HUDEP-2 (cell line): ENCODE measurements at regions not wholly inside any gene's neighbourhood (a gene's known extent, or its start where the extent isn't known, plus 50 kb on each side); places are given as distances from the start of the nearest gene placed in this dataset.
"Not testable (repeated sequence)": the region's sequence is repeated elsewhere in the genome, so short reads cannot be mapped to it uniquely, and the experiment has no call there.

Experiments
- DNase-seq, 76 experiments: peaks; one replicate each; lab custom pipeline; 2025; ENCODE audit not compliant: unreplicated experiment in 76 of 76; lab: John Stamatoyannopoulos, UW

DNA sequence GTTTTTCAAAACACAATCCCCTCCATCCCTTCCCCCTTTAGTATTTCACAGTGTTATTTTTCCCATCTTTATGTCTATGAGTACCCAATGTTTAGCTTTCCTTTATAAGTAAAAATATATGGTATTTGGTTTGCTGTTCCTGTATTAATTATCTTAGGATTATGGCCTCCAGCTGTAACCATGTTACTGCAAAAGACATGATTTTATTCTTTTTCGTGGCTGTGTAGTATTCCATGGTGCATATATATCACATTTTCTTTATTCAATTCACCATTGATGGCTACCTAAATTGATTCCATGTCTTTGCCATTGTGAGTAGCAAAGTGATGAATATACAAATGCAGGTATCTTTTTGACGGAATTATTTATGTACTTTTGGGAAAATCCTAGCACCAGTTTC is 346.4 kb upstream of the CNTN5 start:
- no peak for DNase-seq

- no peak for DNase-seq
These were observed 341.1 kb upstream of the CNTN5 start for GRCh38 chr11:98679673-98680072.

- DNase-seq: peak in 1 of 76 experiments; percentile 3
These were observed 319.2 kb upstream of the CNTN5 start for GRCh38 chr11:98701541-98701940.

- DNase-seq: no peak
These were observed 316.8 kb upstream of the CNTN5 start for GRCh38 chr11:98703779-98704556.

DNA sequence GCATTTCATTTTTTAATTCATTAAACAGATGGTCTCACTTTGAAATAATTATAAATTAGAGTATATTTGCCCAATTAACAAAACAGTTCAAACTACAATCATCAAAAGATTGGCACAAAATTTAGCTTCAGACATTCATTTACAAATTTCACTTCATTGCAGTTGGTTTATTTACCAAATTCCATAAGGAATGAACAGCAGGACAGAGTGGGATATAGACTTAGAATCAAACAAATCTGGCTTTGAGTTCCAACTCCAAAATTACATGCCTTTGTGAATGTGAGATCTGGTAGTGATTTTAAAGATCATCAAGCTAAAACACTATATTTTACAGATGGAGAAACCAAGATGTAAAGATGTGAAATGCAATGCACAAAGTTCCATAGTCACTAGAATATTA is 310.7 kb upstream of the CNTN5 start:
- no peak for DNase-seq

- no peak for DNase-seq
These were observed 309.8 kb upstream of the CNTN5 start for GRCh38 chr11:98710986-98711385.

GRCh38 chr11:98720951-98721350 is 299.8 kb upstream of the CNTN5 start:
- no peak for DNase-seq

GRCh38 chr11:98725471-98725870 is 295.3 kb upstream of the CNTN5 start:
- DNase-seq: no peak

DNA sequence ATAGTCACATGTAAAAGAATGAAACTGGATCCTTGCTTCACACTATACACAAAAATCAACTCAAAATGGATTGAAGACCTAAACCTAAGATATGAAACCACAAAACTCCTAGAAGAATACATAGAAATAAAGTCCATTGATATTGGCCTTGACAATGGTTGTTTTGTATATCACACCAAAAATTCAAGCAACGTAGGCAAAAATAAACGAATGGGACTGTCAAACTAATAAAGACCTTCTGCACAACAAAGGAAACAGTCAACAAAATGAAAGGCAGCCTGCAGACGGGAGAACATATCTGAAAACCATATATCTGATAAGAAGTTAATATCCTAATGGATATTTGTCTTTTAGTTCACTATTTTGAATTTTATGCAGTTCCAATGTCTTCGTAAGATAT is 292.3 kb upstream of the CNTN5 start:
- no peak for DNase-seq

- DNase-seq: no peak
These were observed 291.6 kb upstream of the CNTN5 start for GRCh38 chr11:98729118-98729517.

GRCh38 chr11:98732947-98733346 is 287.8 kb upstream of the CNTN5 start:
- no peak for DNase-seq

DNA sequence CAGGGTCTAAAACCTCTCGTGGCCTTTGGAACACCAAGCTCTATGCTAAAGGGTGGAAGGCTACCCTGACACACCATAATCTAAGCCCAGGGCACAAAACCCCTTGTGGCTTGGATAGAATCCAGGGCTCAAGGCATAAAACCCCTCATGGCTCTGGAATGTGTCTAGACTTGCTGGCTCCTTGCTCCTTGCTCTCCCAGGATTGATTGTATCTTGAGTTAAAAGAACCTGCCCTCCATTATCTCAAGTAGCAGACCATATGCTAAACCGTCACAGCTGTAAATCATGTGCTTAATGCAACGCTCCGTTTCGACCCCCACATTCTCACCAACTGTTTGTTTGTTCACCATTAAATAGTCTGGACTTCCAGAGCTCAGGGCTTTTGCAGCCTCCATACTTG is 287.4 kb upstream of the CNTN5 start:
- DNase-seq: peak in 3 of 76 experiments; percentile 1 to 6 (median 4)

DNA sequence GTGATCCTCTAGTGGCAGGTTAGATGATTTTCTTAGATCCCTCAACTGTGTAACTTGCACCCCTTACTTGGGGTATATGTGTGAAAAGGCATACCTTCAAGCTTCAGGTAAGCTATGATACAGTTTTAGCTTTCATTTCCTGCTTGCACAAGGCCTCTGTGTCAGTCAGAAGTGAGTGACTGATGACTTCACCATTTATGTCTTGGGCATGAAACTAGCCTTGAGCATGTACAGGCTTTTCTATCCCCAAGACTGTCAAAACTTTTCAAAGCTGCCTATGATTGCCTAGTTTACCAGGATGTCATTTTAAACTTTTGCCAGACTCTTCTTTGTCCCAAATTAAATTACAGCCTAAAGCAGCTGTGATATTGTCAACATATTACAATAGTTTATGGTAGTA is 286.1 kb upstream of the CNTN5 start:
- DNase-seq: no peak

DNA sequence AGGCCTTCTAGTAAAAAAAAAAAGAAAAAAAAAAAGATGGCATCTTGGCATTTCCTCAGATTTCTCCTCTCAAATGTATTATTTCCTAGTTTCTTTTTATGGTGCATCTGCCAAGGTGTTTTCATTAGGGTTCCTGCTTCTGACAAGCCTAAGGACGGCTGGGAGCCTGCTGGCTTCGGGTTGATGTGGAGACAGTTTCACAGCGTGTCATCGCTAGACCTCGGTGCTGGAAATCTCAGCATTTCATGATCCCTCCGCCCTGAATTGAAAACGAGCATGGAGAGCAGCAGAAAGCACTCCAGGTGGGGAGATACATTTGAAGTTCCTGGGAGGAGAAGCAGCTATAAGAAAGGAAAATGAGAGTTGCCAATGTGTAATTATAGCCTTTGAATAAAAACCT is 283.9 kb upstream of the CNTN5 start:
- no peak for DNase-seq

DNA sequence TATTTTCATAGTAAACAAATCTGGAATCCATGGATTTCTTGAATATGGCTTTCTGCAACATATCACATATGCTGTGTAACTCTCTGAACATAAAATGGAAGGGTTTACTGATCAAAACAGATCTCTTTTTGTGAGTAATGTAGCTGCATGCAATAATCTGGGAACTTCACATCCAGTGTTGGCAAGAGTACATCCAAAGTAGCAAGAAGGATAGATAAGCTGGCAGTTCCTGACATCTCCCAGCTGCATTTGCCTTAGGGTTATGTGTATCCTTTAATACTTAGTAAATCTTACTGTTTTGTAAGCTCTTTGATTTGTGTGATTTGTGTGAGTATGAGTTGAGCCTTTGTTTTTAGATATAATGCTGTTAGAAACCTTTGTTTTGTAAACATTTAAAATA is 280.4 kb upstream of the CNTN5 start:
- DNase-seq: no peak

GRCh38 chr11:98763446-98763845 is 257.3 kb upstream of the CNTN5 start:
- not testable (repeated sequence) for DNase-seq

GRCh38 chr11:98766903-98767302 is 253.8 kb upstream of the CNTN5 start:
- no peak for DNase-seq

DNA sequence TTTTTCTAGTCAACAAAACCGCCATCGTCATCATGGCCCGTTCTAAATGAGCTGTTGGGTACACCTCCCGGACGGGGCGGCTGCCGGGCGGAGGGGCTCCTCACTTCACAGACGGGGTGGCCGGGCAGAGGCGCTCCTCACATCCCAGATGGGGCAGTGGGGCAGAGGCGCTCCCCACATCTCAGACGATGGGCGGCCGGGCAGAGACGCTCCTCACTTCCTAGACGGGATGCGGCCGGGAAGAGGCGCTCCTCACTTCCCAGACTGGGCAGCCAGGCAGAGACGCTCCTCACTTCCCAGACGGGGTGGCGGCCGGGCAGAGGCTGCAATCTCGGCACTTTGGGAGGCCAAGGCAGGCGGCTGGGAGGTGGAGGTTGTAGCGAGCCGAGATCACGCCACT is 250.7 kb upstream of the CNTN5 start:
- not testable (repeated sequence) for DNase-seq

DNA sequence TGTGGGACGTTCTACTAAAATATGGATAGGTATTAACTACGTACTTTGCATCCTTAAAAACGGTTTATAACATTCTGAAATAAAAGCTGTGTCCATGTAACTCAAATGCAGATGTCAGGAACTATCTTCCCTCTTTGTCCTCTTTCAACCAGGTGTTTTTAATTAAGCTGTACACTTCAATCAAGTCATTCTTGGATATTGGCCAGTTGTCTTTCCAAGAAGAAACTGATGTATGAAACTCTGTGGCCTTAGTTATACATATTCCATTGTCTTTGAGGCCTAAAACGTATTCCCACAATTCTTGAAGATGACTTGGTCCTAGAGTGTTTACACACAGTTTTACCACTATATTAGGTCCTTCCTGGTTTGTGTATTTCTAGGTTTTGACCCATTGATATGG is 249.0 kb upstream of the CNTN5 start:
- DNase-seq: no peak

DNA sequence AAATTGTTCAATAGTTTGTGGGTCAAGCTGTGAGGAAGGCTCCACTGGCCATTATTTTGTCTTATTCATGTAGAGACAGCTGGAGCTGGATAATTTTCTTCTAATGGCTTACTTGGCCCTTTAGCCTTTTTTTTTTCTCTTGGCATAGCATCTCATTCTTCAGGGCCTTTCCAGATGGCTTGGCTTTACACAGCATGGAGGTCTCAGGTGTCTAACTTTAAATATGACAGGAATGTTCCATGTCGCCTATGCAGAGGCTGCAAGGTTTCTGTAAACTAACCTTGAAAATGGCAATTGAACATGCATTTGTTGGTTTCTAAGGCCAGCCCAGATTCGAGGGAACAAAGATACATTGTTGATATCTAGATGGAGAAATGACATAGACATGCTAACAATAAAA is 247.9 kb upstream of the CNTN5 start:
- no peak for DNase-seq

DNA sequence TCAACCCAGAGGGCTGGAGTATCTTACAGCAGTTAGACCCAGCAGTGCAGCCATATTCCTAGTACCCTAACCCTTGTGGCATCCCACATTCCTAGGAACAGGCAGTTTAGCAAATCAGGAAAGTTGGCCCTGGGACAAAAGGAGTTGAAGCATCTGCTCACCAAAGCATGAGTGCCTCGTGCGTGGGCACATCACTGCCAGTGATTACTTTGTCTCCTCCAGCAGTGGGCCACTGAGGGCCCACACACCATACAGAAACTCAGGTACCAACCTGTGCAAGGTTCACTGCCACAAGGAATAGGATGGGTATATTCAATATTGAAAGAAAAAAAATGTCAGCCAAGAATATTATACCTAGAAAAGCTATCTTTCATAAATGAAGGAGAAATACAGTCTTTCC is 227.5 kb upstream of the CNTN5 start:
- no peak for DNase-seq

GRCh38 chr11:98798333-98798732 is 222.4 kb upstream of the CNTN5 start:
- no peak for DNase-seq

DNA sequence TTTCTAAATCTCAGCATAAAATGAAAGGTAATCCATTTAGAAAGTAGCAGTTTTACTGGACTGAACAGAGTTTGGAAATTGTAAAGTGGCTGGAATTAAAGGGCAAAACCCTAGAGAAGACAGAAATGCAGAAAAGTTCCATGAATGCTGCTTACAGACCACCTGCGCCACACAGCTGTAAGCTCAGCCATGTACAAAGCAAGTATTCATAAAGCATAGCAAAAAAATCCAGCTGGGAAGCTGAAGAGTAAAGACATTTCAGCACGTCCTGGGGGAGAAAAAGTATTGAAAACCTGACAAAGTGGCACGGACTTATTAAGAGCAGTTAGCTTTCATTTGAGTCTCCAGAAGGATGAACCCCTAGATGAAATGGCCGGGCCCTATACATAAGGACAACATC is 220.1 kb upstream of the CNTN5 start:
- DNase-seq: no peak
